ENCODE measurements at regions not wholly inside any gene's neighbourhood (a gene's known extent, or its start where the extent isn't known, plus 50 kb on each side); places are given as distances from the start of the nearest gene placed in this dataset.

DNA sequence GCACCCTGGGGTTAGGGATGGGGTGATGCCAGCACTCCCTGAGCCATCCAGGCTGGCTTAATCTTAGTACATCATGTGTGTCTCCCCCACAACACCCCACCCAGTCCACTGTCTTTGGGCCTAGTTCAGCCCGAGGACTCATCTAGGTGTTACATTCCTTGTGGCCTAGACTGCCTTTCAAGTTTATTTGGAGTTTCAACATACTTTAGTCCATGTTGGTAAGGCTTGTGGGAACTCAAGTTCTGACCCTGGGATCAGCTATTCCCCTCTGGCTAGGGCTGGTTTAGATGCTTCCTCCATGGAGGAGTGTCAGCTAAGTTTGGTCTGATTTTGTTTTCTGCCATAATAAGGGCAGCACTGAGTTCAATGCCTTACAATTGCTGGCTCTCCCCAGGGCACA, 302.4 kb downstream of the SMARCA2 start:
- no peak for DNase-seq

DNA sequence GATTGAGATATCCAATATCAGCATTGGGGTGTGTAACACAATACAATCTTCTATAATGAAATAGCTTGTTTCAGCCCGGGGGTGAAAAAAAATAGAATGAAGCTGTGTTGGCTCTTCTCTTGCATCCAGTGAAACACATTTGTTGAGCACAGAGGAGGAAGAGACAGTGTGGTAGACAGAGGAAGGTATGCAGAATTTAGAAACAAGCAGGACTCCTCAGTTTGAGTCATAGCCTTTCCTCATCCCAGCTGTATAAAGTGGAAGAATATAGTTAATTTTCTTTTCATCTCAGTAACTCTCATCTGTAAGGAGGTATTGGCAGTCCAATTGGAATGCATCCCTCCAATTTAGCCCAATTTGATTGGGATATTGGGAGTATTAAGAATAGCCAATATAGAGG, 302.2 kb upstream of the VLDLR start:
- DNase-seq, result no peak

DNA sequence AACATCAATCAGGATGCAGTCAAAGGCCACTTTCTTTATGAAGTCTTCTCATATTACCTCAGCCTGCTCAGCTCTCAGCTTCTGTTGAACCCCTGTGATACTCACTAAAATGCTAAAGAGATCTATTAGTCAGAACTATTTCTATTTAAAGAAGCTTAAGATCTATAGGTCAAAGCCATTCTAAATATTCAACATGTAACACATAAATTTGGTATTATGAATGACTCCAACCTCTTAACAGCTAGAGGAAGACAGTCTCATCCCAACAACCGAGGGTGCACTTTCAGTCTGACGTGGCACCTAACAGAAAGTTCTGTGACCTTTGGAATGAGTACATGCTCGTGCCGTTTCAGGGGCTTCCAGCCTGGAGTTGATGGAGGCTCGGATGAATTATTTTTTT, 301.5 kb upstream of the VLDLR start:
- DNase-seq, result peak; percentile 7

DNA sequence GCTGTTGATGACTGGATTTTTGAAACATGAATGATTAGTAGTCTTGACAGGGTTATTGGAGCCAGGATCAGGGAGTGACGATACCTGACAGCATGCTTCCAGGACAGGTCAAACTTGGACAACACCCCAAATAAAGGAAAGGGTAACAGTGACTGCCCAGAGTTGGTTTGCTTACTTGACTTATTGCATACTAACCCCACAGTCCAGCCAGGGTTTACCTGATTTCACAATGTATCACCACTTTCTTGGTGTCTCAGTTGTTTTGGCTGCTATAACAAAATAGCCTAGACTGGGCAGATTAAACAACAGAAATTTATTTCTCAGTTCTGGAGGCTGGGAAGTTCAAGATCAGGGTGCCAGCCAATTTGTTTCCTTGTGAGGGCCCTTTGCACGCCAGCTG, 301.0 kb upstream of the VLDLR start:
- DNase-seq, result no peak

DNA sequence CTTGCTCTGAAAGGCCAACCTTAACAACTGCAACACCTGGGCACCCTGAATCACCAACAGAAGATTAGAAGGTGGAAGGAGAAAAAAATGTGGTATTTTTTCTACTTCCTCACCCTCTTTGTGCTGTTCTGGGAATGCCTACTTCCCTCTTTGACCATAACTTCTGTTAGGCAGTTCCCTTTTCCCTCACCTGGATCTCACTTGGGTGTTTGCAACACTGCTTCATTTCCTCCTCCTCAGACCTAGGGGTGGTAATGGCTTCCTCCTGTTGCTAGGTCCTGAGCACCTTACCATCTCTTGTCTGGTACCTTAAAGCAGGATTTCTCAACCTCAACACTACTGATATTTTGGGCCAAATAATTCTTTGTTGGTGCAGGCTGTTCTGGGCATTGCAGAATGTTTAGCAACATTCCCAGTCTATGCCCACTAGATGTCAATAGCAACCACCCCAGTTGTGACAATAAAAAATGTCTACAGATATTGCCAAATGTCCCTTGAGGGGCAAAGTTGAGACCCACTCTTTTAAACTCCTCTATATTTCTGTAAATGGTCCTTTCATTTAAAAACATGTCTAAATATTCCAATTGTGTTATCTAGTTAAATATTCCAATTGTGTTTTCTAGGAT, 300.0 kb upstream of the VLDLR start:
- no peak for DNase-seq

DNA sequence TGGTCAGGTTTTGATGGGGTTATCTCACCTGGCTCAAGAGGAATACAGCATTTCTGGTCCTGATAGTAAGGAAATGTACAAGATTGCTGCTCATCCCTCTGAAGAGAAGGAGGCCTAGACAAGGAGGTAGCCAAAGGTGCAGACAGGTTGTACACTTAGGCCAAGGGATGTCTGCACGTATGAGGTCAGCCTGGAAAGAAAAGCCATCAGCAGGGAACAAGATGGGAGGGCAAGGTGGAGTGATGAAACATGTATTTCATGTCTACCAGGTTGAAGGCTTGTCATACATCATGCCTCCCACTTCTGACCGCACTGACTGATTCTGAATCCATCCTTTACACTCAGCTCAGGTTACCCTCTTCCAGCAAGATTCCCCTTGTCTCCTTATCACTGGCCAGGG, 296.8 kb upstream of the VLDLR start:
- no peak for DNase-seq

DNA sequence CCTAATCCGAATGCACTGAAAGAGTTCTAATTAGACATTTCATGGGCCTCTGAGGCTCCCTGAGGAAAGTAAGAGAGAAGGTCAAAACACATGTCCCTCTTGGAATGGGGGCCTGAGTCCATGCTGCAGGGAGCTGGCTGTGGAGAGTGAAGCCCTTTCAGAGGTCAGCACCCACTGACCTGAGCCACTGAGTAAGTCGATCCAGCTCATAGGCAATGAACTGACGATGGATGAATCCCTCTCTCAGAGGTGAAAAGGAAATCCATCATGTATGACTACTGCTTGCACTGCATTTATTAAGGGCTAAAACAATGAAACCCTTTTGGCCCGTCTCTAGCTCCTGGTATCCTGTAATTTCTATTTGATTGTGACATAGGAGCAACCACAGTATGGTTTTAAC, 288.9 kb upstream of the VLDLR start:
- no peak for DNase-seq

DNA sequence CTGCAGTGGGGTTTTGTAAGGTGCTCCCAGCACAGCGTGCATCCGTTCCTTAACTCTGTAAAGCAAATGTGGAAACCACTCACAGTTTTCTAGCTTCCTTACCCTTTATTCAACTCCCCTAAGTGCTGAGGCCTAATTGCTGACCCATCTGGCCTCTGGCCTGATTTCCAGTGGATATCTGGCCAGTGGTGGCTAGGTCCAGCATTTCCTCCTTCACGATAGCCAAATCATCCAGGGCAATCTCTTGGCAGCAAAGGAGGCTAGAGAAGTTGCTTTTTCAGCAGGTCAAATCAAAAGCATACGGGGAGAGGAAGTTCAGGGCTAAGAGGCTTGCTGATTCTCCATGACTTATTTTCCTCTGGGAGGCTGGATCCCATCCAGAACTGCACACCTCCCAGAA, 286.3 kb upstream of the VLDLR start:
- DNase-seq, result no peak

DNA sequence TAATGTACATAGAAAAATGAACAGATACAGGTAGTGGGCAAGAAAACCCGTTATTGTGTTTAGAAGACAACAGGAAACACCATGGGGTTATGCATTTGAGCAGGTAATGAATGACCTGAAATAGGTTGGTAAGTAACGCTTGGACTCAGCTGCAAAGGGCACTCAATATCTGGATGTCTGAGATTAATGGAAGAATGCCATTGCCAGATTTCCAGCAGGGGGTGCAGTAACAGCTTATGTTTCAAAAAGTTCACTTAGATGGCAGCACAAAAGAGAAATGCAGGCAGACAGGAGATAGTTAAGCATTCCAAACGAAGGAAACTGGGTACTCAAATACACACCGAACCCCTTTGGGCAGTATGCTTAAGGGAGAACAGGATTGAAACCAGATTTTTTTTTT, 285.5 kb upstream of the VLDLR start:
- DNase-seq, result peak; percentile 36

DNA sequence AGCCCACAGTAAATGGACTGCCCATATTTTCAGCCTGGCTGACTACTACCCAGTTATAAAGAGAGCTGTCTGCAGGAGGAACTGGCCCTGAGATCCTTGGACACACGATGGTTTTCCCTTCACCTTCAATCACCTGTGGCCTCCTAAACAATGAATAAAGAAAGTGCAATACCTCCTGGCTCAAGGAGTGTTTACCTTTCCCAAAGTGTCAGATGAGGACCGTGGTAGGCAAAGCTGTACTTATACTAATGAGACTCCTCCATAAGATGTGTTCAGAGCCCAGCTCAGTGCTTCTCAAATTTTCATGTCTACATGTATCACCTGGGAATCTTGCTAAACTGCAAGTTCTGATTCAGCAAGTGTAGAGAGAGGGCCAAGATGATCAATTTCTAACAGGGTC, 284.5 kb upstream of the VLDLR start:
- peak; percentile 80 for DNase-seq

DNA sequence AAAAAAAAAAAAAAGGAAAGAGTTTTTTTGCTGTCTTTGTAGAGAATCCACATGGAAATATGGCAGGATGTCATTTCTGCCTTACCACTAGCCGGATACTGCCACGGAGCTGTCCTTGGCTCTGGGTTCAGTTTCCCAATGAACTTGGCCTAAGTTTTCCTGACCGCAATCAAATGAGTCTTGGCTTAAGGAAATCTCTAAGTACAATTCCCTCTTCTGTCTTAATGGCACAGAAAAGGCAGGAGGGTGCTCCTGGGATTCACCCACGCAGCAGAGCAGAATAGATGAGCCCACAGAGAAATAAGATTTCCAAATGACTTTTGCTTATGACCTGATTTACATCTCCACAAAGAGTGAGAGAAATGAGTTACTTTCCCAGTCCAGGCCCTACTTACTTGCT, 284.0 kb upstream of the VLDLR start:
- no peak for DNase-seq

DNA sequence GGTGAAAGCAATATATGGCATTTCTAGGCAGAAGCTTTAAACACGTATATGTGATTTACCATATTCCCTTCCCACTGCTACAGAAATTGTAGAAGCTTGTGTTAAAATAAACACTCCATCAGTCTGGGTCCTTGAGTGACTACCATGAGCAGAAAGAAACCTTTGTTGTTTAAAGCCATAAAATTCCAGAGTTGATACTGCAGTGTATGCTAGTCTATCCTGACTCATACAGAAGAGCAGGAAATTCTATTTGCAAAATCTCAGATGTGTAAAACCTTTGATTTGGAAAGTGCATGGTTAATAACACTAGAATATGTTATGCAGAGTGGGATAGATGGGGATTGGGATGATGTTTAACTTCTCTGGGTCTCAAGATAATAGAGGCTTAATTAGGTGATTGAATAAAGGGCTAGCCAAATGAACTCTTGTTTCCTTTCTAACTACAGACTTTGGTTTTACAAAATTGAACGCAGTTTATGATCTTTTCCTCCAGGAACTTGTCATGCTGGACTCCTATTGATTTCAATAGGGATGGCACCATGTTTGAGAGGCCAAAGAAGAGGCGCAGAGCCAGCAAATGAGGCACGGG, 282.7 kb upstream of the VLDLR start:
- DNase-seq, result peak; percentile 67

DNA sequence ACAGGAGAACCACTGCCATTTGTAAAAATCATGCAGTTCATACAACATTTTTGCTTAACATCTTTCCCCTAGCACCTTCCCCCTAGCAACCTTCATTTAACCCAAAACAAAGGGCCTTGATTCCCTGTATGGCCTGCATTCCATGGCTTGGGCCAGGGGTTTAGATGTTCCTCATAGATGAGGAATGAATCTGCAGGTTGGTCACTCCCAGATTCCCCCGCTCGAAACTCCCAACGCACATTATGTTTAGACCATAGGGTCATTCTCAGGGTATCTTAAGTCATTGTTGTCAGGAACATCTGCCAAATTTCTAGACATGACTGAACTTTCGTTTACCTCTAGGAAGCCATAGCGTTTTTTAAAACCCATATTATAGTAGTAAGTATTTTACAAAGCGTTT, 282.2 kb upstream of the VLDLR start:
- DNase-seq, result no peak

DNA sequence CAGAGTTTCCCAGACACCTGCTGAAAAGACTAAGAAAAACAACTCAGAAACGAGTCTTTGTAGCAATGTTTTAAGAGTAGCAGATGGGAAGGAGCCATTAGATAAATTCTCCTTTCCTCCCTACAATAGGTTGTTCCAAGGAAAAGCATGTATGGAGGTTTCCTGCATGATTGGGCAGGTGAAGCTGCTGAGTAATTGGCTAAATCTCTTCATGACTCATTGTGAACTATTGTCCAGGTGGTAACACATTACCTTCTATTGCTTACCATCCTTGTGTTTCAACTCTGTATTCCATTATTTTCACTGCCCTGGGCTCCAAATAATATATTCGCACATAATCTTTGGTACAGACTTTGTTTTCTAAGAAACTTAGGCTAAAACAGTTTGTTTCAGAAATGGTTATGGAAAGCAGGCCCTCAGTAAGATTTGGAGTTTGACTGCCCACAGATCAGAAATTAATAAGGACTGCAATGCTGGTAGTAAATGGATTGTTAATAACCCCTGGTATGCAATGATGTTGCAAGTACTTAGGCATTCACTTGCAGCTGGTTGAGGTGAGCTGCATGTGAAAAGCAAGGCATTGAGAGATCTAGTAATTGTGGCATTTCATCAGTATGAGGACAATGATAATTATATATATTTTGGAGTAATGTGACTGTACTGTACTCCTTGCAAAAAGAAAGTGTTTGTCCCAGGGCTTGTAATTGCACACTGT, 281.4 kb upstream of the VLDLR start:
- no peak for DNase-seq

DNA sequence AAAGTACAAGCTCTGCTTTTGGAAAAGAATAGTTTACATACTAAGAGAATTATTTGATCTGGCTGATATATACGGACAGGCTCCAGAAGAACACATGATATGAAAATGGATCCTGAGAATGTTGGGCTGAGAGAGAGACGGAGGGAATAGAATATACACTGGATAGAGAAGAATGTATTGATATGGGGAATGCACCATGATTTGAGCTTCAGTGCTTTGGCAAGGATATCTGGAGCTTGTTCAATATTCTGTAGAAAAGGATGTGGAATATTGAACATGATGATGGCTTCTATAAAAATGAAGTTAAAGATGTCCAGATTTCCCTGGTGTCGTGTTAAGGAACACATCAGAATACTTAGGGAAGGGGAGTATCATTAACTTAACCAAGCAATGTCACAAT, 280.5 kb upstream of the VLDLR start:
- DNase-seq, result no peak

DNA sequence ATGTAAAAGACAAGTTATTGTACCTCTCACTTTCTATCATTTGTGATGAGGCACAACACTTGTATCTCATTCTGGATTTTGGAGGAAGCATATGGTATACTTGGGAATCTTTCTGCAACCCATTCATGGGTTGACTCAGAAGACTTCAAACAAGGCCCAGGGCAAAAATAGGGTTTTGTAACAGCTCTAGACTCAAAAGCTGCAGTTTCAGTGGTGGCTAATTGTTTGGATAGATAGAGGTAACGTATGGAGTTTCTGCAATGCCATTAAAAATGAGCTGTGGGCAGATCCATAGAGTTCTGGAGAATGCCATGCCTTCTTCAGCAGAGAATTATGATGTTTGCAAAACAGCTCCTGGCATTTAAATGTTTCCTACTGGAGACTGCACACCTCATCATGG, 279.6 kb upstream of the VLDLR start:
- no peak for DNase-seq

DNA sequence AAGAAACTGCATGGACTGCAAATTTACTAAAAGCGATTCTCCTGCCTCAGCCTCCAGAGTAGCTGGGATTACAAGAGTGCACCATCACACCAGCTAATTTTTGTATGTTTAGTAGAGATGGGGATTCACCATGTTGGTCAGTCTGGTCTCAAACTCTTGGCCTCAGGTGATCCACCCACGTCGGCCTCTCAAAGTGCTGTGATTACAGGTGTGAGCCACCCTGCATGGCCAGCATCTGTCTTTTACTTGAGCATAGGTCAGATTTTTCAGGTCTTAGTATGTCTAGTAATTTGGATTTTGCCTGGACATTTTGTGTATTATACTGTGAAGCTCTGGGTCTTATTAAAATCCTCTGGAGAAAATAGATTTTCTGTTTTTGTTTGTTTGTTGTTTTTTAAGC, 277.8 kb upstream of the VLDLR start:
- no peak for DNase-seq

DNA sequence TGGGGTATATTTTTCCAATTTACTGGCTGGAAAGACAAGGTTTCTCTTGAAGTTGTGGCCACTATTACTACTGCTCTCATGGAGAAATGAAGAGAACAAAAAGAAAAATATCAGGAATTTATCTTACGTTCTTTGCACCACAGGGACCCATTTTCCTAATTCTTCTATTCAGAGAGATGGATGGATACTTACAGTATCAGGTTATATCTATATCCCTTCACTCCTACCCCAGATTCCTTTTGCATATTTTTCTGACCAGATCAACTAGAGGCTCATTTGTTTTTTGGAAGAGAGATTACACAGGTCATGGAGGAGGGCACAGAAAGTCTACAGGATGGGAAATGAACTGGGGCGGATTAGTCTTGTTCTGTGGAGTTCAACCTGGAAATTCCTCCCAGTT, 277.2 kb upstream of the VLDLR start:
- DNase-seq, result no peak

DNA sequence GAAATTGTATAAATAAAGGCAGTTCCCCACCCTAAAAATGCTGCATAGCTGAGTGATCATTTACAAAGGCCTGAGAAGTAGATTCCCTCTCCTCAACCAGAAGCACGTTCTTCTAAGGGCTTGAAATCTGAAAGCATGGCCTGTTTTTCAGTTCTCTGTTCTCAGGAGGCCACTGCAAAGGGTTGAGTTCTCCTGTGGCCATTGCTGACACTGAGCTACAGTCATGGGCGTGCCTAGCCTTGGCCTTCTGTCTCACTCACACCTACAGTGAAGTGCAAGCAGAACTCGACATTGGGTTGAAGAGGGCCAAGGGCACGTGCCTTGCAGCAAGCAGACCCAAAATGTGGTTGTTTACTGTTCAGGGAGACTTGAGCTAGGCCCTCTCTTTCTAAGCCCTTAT, 276.6 kb upstream of the VLDLR start:
- no peak for DNase-seq

DNA sequence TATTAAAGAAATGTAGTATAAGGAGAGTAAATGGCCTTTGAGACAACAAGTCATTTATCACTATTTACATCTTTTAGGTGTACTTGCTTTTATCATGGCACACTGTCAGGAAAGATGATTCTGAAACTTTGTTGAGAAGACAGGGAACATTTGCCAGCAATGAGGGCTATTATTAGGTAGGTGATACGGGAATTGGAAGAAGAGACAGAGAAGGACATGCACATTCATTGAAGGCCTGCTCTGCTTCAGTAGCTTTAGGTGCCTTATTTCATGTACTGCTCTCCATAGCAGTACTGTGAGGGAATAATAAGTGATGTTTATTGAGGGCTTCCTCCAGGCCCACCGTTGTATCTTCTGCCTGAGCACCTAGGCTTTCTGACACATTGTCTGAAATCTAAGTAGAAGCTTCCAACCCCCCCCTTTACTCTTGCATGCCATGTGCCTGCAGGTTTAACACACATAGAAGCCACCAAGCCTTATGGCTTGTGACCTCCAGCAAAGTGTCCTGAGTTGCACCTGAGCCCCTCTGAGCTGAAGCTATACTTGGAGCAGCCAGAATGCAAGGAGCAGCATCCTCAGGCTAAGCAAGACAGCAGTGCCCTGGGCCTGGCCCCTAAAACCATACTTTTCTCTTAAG, 275.2 kb upstream of the VLDLR start:
- no peak for DNase-seq

DNA sequence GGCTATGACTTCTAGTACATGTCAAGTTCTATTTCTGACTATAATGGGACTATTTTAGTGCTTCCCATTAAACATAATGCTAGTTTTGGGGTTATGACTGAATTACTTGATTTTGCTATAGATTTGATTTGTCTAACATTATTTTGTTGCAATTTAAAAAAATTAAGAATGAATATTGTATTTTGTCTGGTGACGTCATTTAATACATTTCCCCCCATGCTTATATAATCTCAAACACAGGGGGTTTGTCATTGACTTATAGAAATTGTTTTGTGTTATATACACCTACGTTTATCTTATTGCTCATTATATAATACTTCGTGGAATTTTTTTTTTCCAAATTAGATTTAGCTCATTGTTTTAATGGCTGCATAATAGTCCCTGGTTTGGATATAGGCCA, 270.3 kb upstream of the VLDLR start:
- DNase-seq, result no peak

DNA sequence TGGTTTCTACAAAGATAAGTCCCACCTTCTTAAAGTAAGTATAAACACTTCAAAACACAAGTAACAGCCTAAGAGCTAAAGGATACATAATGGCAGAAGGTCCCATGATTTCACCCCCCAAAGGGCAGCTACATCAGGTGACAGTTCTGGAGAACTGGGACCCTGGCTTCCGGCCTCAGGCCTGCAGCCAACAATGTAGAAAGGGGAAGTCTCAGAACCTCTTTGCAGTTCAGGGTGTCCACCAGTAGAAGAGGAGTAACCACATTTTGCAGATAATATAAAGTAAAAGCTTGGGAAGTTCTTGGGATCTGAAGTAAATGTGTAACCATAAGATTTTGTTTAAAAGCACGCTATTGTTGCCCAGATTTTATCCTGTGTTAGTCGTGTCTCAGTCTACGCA, 267.4 kb upstream of the VLDLR start:
- no peak for DNase-seq

DNA sequence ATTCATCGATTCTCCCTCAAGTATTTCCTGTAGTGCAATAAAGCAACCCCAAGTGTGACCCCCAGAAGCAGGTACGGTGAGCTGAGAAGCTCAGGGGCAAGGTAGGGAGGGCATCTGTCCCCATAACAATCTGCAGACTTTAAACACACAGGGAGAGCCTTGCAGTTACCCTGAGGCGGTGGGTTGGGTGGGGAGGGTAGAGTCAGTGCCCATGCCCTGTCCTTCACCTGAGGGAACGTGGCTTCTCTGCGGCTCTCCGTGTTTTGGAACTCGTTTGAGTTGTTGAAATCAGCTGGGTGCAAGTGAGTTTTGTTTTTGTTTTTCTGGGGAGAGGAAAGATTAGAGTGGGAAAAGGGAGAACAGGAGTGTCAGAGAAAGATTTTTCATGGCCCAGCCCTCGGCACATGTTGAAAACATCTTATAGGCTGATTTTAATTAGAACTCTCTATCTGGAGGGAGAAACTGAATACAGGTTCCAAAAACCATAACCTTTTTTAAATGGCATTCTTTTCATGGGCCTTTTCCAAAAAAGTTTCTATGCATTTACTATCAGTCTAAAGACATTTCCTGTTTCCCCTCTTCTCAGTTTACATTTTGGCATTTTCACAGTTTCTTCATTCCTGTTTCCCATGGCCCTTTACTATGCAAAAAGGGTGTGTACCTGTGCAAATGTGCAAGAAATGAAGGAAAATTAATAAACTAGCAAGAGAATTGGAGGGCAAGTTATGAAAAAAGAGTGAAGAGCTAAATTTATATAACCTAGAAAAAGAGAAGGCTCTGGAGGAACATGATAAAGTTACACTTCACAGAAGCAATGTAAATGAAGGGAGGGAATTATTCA, 266.5 kb upstream of the VLDLR start:
- DNase-seq, result no peak

DNA sequence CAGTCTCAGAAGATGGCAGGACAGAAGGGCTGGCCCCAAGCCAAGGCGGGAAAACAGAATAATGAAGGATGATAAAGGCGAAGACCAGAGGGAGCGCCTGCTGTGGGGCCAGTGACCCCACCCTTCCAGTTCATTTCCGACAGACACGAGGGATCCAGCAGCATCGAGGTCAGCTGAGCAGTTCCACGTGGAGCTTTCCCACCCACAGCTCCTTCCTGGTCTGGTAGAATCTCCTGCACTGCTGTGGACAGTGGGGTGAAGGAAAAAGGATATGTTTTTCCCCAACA, 265.9 kb upstream of the VLDLR start:
- DNase-seq, result no peak

All from NCI-H510A treated with DMSO at 0.1 percent for 48 hours (cell line).